HUES6 (cell line): ENCODE measurements at regions not wholly inside any gene's neighbourhood (a gene's known extent, or its start where the extent isn't known, plus 50 kb on each side); places are given as distances from the start of the nearest gene placed in this dataset.
A peak's percentile ranks its signal among the peaks of the same experiment; 100 is the strongest.
"Not testable (repeated sequence)": the region's sequence is repeated elsewhere in the genome, so short reads cannot be mapped to it uniquely, and the experiment has no call there.

Experiments used
- H3K27ac ChIP-seq: 2 replicates; pipeline ENCODE4 v1.7.0; 2013; ENCODE audit warnings: low read depth, mild to moderate bottlenecking, low read length, inconsistent platforms
- H3K27me3 ChIP-seq: 2 replicates; pipeline ENCODE4 v1.6.1; 2013; ENCODE audit warnings: low read length; ENCODE audit not compliant: control insufficient read depth, insufficient read depth
- H3K36me3 ChIP-seq: 2 replicates; pipeline ENCODE4 v1.6.1; 2013; ENCODE audit warnings: low read length; ENCODE audit not compliant: control insufficient read depth, insufficient read depth
- H3K4me1 ChIP-seq: 2 replicates; pipeline ENCODE4 v1.6.1; 2013; ENCODE audit warnings: low read length; ENCODE audit not compliant: control insufficient read depth, insufficient read depth
- H3K4me3 ChIP-seq: 2 replicates; pipeline ENCODE4 v1.5.1; 2013; ENCODE audit warnings: low read depth, low read length
- H3K9ac ChIP-seq: one replicate; pipeline ENCODE4 v1.6.1; 2013; ENCODE audit warnings: mild to moderate bottlenecking, low read length
- H3K9me3 ChIP-seq: 2 replicates; pipeline ENCODE4 v1.6.1; 2013; ENCODE audit warnings: low read depth, low read length; ENCODE audit not compliant: control insufficient read depth, insufficient read depth

- no peaks in the 10 kb centered on the region for H3K36me3 ChIP-seq
- H3K4me3 ChIP-seq: no peak overlapping the region
- H3K4me1 ChIP-seq: peaks cover 8% of the 10 kb centered on the region
- no peaks in the 10 kb centered on the region for H3K27me3 ChIP-seq
- no peak overlapping the region for H3K27ac ChIP-seq
- H3K9ac ChIP-seq: no peak overlapping the region
- no peaks in the 10 kb centered on the region for H3K9me3 ChIP-seq
Observed at GRCh38 chr5:108696951-108697715, 50.6 kb upstream of the FER start.

GRCh38 chr5:108696407-108696806 is 51.3 kb upstream of the FER start:
- Histone ChIP-seq H3K4me3 (no peak overlapping the region), H3K27me3 (no peaks in the 10 kb centered on the region), H3K27ac (no peak overlapping the region), H3K9me3 (no peaks in the 10 kb centered on the region), H3K9ac (no peak overlapping the region), H3K4me1 (peaks cover 8% of the 10 kb centered on the region), H3K36me3 (no peaks in the 10 kb centered on the region)

- Histone ChIP-seq H3K4me3 (no peak overlapping the region), H3K36me3 (no peaks in the 10 kb centered on the region), H3K4me1 (peaks cover 33% of the 10 kb centered on the region), H3K27ac (no peak overlapping the region), H3K27me3 (no peaks in the 10 kb centered on the region), H3K9ac (no peak overlapping the region), H3K9me3 (no peaks in the 10 kb centered on the region)
Observed at GRCh38 chr5:108688485-108688884, 59.2 kb upstream of the FER start.

- peak overlapping the region; percentile 89; the same call in 1 of the 2 replicates for H3K27ac ChIP-seq
- no peak overlapping the region for H3K4me3 ChIP-seq
- no peaks in the 10 kb centered on the region for H3K9me3 ChIP-seq
- no peak overlapping the region for H3K9ac ChIP-seq
- H3K36me3 ChIP-seq: no peaks in the 10 kb centered on the region
- H3K4me1 ChIP-seq: peaks cover 33% of the 10 kb centered on the region
- H3K27me3 ChIP-seq: no peaks in the 10 kb centered on the region
Observed at GRCh38 chr5:108687595-108688200, 60.0 kb upstream of the FER start.

- Histone ChIP-seq H3K4me3 (peak overlapping the region; percentile 40; the same call in 1 of the 2 replicates), H3K36me3 (no peaks in the 10 kb centered on the region), H3K9ac (peak overlapping the region; percentile 66), H3K4me1 (peaks cover 33% of the 10 kb centered on the region), H3K9me3 (no peaks in the 10 kb centered on the region), H3K27ac (peak overlapping the region; percentile 89), H3K27me3 (no peaks in the 10 kb centered on the region)
Observed at GRCh38 chr5:108686676-108687075, 61.0 kb upstream of the FER start.

- H3K9ac ChIP-seq: peak overlapping the region; percentile 66
Observed at GRCh38 chr5:108685448-108686216, 62.1 kb upstream of the FER start.

GRCh38 chr5:108681079-108681921 is 66.4 kb upstream of the FER start:
- Histone ChIP-seq H3K27ac (no peak overlapping the region), H3K4me1 (peaks cover 21% of the 10 kb centered on the region), H3K9ac (no peak overlapping the region), H3K9me3 (no peaks in the 10 kb centered on the region), H3K27me3 (no peaks in the 10 kb centered on the region), H3K4me3 (no peak overlapping the region), H3K36me3 (no peaks in the 10 kb centered on the region)

More at GRCh38 chr5:108685448-108686216, 62.1 kb upstream of the FER start:
- not testable (repeated sequence) for H3K27me3 ChIP-seq, H3K9me3 ChIP-seq, H3K36me3 ChIP-seq
- Histone ChIP-seq H3K4me3 (peak overlapping the region; percentile 40), H3K4me1 (peaks cover 35% of the 10 kb centered on the region), H3K27ac (peak overlapping the region; percentile 89)

GRCh38 chr5:108678091-108678490 is 69.6 kb upstream of the FER start:
- H3K27ac ChIP-seq: no peak overlapping the region
- H3K9ac ChIP-seq: no peak overlapping the region
- no peaks in the 10 kb centered on the region for H3K36me3 ChIP-seq
- H3K4me1 ChIP-seq: peaks cover 8% of the 10 kb centered on the region
- H3K27me3 ChIP-seq: peaks cover 17% of the 10 kb centered on the region
- H3K9me3 ChIP-seq: no peaks in the 10 kb centered on the region
- no peak overlapping the region for H3K4me3 ChIP-seq

- Histone ChIP-seq H3K27ac (no peak overlapping the region), H3K4me1 (peaks cover 19% of the 10 kb centered on the region)
Observed at GRCh38 chr5:108675736-108676135, 72.0 kb upstream of the FER start.

GRCh38 chr5:108672639-108673038 is 75.1 kb upstream of the FER start:
- Histone ChIP-seq H3K27me3 (peaks cover 38% of the 10 kb centered on the region), H3K36me3 (no peaks in the 10 kb centered on the region), H3K9me3 (no peaks in the 10 kb centered on the region), H3K27ac (no peak overlapping the region), H3K9ac (no peak overlapping the region), H3K4me3 (no peak overlapping the region), H3K4me1 (peaks cover 13% of the 10 kb centered on the region; the same call in 1 of the 2 replicates)

More at GRCh38 chr5:108675736-108676135, 72.0 kb upstream of the FER start:
- Histone ChIP-seq H3K36me3 (no peaks in the 10 kb centered on the region), H3K9ac (no peak overlapping the region), H3K4me3 (no peak overlapping the region), H3K27me3 (peaks cover 34% of the 10 kb centered on the region), H3K9me3 (no peaks in the 10 kb centered on the region)
